ENCODE measurements at regions not wholly inside any gene's neighbourhood (a gene's known extent, or its start where the extent isn't known, plus 50 kb on each side); places are given as distances from the start of the nearest gene placed in this dataset.
"Not testable (repeated sequence)": the region's sequence is repeated elsewhere in the genome, so short reads cannot be mapped to it uniquely, and the experiment has no call there.

DNA sequence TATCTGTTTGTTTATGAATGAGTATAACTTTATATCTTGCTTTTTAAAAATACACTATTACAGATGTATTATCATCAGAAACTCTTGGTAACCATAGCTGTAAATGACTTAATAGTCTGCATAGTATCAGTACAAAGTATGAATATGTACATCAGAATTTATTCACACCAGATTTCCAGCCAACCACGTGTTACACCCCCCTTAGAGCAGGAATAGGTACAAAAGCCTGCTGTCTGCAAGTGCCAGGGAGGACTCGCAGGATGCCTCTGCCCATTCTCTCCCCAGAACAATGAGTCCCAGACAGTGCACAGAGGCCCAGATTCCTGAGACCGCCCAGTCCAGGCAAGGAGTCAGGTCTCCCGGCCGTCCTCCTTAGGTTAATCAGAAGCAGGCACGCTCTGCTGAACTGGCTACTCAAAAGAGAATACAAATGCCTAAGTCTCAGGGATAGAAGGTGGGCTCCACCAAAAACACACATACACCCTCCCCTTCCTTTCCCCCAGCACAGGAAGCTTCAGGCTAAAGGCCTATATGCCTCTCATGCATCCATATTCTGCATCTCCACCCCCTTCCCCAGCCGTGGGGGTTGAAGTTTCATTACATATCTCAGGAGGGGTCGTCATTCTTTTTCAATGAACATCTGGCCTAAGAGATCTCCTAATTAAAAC lies 159.1 kb upstream of the CDH11 start:
- no peak for DNase-seq

DNA sequence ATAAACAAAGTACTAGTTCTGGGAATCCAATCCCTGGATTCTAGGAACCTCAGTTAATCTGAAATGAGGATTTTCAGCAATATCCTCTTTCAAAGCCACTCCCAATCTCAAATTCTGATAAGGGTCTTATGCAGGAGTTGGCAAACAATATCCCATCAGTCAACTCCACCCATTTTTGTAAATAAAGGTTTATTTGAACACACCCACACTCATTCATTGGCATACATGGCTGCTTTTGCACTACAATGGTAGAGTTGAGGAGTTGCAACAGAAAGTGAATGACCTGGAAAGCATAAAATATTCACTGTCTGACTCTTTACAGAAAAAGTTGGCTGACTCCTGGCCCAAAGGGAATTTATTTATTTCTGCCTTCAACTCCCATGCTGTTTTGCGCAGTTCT lies 157.7 kb upstream of the CDH11 start:
- DNase-seq, result no peak

DNA sequence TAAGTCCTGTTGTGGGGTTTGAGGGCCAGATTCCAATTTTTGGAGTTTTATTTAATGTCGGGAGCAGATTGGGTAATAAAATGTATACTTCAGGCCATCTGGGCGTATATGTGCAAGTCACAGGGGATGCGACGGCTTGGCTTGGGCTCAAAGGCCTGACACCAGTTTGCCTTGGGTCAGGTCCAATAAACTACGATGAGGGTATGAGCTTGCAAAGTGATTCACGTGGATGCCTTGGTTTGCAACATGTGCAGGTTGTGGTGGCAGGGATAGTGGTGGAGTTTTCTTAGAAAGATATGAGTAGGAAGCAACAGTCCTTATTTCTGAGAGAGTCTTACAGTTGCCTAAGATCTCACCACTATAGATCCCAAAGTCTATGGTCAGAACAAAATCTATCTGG lies 157.0 kb upstream of the CDH11 start:
- no peak for DNase-seq

DNA sequence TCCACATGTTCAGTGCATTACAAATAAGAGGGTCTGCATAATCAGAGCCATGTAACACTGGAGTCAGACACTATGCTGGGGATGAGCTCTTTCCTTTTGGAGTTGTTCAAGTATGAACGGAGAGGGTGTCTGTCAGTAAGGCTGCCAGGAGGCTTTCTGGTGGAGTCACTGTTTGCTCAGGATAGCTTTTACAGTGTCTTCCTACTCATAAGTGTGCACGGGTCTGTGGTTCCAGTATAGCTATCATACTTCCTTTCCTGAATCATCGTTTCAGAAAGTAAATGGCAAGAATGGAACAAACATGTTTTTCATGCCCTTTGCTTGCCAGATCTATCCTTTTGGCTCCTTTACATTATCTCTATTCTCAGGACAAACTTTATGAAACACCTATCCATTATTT lies 152.7 kb upstream of the CDH11 start:
- DNase-seq, result no peak

GRCh38 chr16:65272699-65273414 lies 151.0 kb upstream of the CDH11 start:
- no peak for DNase-seq

- DNase-seq, result no peak
Measured at GRCh38 chr16:65271996-65272395, 150.1 kb upstream of the CDH11 start.

DNA sequence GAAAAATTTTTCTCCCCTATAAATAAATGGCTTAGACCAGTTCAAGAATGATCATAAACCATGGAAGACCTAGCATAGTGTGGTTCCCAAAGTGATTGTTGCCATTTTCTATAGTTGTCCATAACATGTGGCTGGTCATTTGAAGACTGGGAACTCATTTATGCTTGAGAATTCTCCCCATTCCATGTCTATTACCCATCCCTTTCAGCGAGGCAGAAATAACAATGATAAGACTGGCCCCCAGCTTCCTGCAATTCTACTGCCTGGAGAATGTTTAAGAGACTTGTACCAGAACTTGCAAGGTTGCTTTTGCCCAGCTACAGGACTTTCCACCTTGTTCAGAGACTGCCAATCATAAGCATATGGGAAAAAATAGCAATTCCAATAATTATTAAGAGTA lies 146.5 kb upstream of the CDH11 start:
- no peak for DNase-seq

GRCh38 chr16:65263896-65264295 lies 142.0 kb upstream of the CDH11 start:
- DNase-seq, result no peak

GRCh38 chr16:65260746-65261145 lies 138.9 kb upstream of the CDH11 start:
- no peak for DNase-seq

GRCh38 chr16:65254144-65254543 lies 132.3 kb upstream of the CDH11 start:
- DNase-seq, result no peak

DNA sequence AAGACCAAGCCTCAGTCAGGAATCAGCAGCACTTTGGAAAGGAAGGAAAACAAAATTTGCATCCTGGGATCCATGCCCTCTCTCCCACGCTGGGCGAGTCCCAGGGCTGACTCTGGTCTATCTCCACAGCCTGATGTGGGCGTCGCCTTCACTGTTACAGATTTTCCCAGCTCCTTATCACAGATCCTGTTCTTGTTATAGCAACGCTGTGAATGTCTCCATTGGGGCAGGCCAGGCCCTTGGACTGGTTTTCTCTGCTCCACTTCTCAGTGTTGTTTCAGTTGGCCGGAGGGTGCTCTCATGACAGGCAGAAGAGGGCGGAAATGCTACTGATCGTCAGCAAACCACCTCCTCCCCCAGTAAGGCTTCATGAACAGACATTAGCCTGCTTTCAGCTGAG lies 127.9 kb upstream of the CDH11 start:
- no peak for DNase-seq

GRCh38 chr16:65244787-65245186 lies 122.9 kb upstream of the CDH11 start:
- no peak for DNase-seq

DNA sequence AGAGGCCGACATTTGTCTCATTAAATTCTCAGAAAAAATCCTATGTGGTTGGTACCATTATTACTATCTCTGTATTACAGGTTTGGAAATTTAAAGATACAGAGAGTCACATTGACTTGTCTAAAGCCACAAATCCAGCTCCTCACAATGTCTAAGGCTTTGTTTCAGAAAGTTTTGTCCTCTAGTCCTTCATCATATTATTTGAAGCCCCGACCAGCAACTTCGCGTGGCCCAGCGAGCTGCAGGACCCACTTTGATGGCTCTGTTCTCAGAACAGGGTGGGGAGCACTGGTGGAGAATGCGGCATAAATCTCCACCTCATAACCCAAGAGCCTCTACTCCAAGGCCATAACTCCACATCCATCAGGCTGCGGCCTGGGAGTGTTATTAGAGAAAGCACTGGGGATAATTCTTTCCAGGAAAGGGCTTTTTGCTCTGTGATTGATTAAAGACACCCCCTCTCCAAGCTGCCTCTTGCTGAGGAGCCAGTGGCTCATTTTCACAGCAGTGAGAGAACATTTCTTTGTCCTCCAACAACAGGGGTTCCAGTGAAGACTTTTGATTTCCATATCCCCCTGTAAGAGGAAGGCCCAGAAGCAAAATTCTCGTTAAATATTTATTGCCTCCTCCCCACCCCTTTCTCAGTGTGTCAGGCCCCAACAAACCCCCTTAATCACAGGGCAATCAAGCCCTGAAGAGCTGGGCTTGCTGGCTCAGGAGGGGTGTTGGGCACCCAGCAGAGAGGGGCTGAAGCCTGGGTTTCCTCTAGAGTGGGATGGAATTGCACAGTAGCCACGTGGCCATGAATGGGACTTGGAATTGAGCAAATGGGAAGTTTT lies 113.7 kb upstream of the CDH11 start:
- DNase-seq, result no peak

- DNase-seq, result not testable (repeated sequence)
Measured at GRCh38 chr16:65234721-65235320, 113.0 kb upstream of the CDH11 start.

- DNase-seq, result no peak
Measured at GRCh38 chr16:65229191-65229662, 107.4 kb upstream of the CDH11 start.

- no peak for DNase-seq
Measured at GRCh38 chr16:65227150-65227835, 105.4 kb upstream of the CDH11 start.

DNA sequence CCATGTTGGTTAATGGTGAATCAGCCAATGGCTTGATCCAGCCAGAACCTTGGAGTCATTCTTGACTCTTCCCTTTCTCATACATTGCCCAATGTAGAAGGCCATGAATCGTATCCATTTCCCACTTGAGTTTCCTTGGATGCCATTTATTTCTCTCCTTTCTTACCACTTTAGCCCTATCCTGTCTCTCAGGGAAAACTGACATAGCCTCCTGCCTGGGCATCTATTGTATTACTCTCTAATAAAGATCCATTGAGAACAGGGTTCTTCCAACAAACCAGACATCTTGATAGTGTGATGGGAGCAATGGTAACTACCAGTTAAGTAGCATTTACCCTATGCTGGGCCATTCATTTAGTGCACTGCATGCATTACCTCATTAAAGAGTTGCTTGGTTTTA lies 104.2 kb upstream of the CDH11 start:
- no peak for DNase-seq

GRCh38 chr16:65225488-65225887 lies 103.6 kb upstream of the CDH11 start:
- no peak for DNase-seq

GRCh38 chr16:65224994-65225393 lies 103.1 kb upstream of the CDH11 start:
- no peak for DNase-seq

DNA sequence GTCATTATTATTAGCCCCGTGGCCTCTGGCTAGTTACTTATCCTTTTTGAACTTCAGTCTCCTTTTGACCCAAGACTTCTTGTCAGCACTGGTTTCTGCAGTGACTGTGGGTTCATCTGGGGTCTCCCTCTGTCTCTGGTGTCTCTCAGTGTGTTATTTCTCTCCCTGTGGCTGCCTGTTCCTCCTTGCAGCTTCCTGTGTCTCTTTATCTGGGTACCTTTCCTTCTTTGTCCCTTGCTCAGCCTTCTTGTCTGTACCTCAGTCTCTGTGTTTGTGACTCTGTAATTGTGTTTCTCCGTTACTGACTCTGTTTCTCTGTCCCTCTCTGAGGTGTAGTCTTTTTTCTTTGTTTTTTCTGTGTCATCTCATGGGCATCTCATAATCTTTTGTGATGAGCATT lies 102.6 kb upstream of the CDH11 start:
- DNase-seq, result no peak

GRCh38 chr16:65223335-65223734 lies 101.5 kb upstream of the CDH11 start:
- DNase-seq, result no peak

GRCh38 chr16:65222536-65222935 lies 100.7 kb upstream of the CDH11 start:
- DNase-seq, result no peak

DNA sequence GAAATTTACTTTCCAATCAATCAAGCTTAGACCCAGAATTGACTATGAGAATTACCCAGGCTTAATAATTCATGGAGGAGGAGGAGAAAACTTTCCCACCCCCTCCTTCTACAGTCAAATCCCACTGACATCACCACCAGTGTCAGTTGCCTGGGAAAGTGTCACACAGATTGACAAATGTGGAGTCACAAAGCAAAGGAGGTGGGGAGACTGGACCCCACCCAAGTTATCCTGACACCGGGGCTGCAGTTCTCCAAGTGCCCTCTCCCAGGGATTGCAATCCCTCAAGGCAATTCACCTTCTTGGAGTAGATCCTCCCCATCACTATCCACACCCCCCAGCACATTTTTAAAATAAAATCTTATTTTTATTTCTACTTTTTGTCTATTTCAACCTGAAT lies 100.2 kb upstream of the CDH11 start:
- DNase-seq, result no peak

Measured in NCI-H526 (cell line).